GM18520 (cell line): ENCODE measurements at regions not wholly inside any gene's neighbourhood (a gene's known extent, or its start where the extent isn't known, plus 50 kb on each side); places are given as distances from the start of the nearest gene placed in this dataset.
"Not testable (repeated sequence)": the region's sequence is repeated elsewhere in the genome, so short reads cannot be mapped to it uniquely, and the experiment has no call there.

Experiments used
- ATAC-seq: cut with Tn5 transposase; IDR thresholded peaks from one replicate; pipeline ENCODE4 v1.9.1; 2021; ENCODE audit not compliant: unreplicated experiment

- peak; percentile 85 for ATAC-seq
Observed at GRCh38 chr15:30470601-30471365, 56.7 kb upstream of the GOLGA8R start.

- not testable (repeated sequence) for ATAC-seq
Observed at GRCh38 chr15:30471366-30471749, 57.3 kb upstream of the GOLGA8R start.

GRCh38 chr15:30471817-30472551, 57.9 kb upstream of the GOLGA8R start:
- ATAC-seq: not testable (repeated sequence)

GRCh38 chr15:30484887-30485286, 67.0 kb upstream of the GOLGA8Q start:
- not testable (repeated sequence) for ATAC-seq

- ATAC-seq: not testable (repeated sequence)
Observed at GRCh38 chr15:30489237-30489636, 62.6 kb upstream of the GOLGA8Q start.

GRCh38 chr15:30490334-30490733, 61.5 kb upstream of the GOLGA8Q start:
- not testable (repeated sequence) for ATAC-seq

- ATAC-seq: not testable (repeated sequence)
Observed at GRCh38 chr15:30493947-30494346, 57.9 kb upstream of the GOLGA8Q start.

- not testable (repeated sequence) for ATAC-seq
Observed at GRCh38 chr15:30497275-30497674, 54.6 kb upstream of the GOLGA8Q start.

GRCh38 chr15:30499233-30499632, 52.6 kb upstream of the GOLGA8Q start:
- not testable (repeated sequence) for ATAC-seq

- ATAC-seq: not testable (repeated sequence)
Observed at GRCh38 chr15:30500511-30500910, 51.3 kb upstream of the GOLGA8Q start.
